ENCODE measurements at regions not wholly inside any gene's neighbourhood (a gene's known extent, or its start where the extent isn't known, plus 50 kb on each side); places are given as distances from the start of the nearest gene placed in this dataset.

DNA sequence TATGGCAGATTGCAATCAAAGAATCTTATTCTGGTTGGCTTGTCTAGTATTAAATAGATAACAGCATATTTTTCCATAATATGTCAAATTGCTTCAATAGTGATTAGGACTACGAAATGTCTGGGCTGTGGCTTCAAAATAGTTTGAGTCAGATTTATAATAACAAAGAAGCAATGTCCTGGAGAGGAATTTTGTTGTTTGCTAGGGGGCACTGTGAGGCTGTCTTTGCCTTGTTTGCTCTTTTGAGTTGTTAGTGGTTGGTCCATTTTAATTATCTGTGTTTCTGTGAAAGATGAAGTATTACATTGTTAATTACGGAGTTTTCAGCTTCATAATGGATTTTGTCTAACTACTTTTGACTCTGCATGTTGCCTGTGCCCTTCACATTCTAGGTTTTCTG is 713.6 kb downstream of the TLE4 start:
- Histone ChIP-seq H3K9ac (replicated peaks in 1 of 4; ENCODE audit: extremely low read depth in 1 of 4, low read depth in 3 of 4, low read length in 3 of 4) (no peak overlapping the region), H4K8ac (ENCODE audit: extremely low read depth, insufficient read depth, low read length) (no peak overlapping the region), H2BK120ac (replicated peaks; ENCODE audit: low read depth, low read length) (no peak overlapping the region), H2AFZ (ENCODE audit: low read length) (no peak overlapping the region; the same call in 1 of the 2 replicates), H3K27me3 (replicated peaks in 1 of 4; ENCODE audit: control insufficient read depth in 3 of 4, extremely low read depth in 1 of 4, insufficient read depth in 3 of 4, low read length in 3 of 4) (no peaks in the 10 kb centered on the region), H2BK15ac (ENCODE audit: low read length) (no peak overlapping the region), H3K36me3 (ENCODE audit: control insufficient read depth in 2 of 4, insufficient read depth in 4 of 4, low read length in 3 of 4) (no peaks in the 10 kb centered on the region), H3K4me2 (ENCODE audit: insufficient read depth in 1 of 2, low read depth in 2 of 2, low read length in 2 of 2) (no peak overlapping the region), H4K20me1 (replicated peaks in 1 of 2; ENCODE audit: control insufficient read depth in 1 of 2, insufficient read depth in 2 of 2, low read length in 2 of 2) (no peaks in the 10 kb centered on the region), H3K4me1 (replicated peaks in 1 of 4; ENCODE audit: control insufficient read depth in 3 of 4, insufficient read depth in 4 of 4, low read length in 3 of 4) (peaks cover 0 to 2% (median 0%) of the 10 kb centered on the region in 4 experiments; a peak in 1 of 7 replicates), H3K18ac (ENCODE audit: extremely low read depth, low read length) (no peak overlapping the region), H3K9me3 (ENCODE audit: insufficient read depth in 2 of 2, low read depth in 1 of 2, low read length in 1 of 2) (no peaks in the 10 kb centered on the region), H2AK5ac (ENCODE audit: low read depth, low read length) (no peak overlapping the region), H3K14ac (ENCODE audit: insufficient read length) (no peak overlapping the region), H3K79me2 (ENCODE audit: control insufficient read depth in 1 of 2, insufficient read depth in 2 of 2, low read length in 2 of 2) (no peaks in the 10 kb centered on the region), H3K4me3 (ENCODE audit: extremely low read depth in 1 of 4, insufficient read depth in 2 of 4, low read depth in 3 of 4, low read length in 4 of 4) (no peak overlapping the region), H4K91ac (replicated peaks; ENCODE audit: insufficient read length, low read length) (no peak overlapping the region), H3K4ac (replicated peaks; ENCODE audit: insufficient read length, low read depth, low read length) (no peak overlapping the region), H3K79me1 (ENCODE audit: low read depth, low read length) (no peaks in the 10 kb centered on the region), H3K23me2 (ENCODE audit: low read depth, low read length) (no peaks in the 10 kb centered on the region; the same call in 1 of the 2 replicates), H2BK20ac (ENCODE audit: low read length) (no peak overlapping the region), H3K23ac (ENCODE audit: insufficient read length) (no peak overlapping the region), H2BK5ac (ENCODE audit: low read depth, low read length) (no peak overlapping the region), H3K56ac (replicated peaks; ENCODE audit: insufficient read length, low read depth, low read length) (no peak overlapping the region), H4K5ac (ENCODE audit: insufficient read length, low read depth, low read length) (no peak overlapping the region), H2BK12ac (ENCODE audit: low read depth, low read length) (no peak overlapping the region), H3K27ac (ENCODE audit: low read depth, low read length) (no peak overlapping the region)
- ChIA-PET POLR2A (ENCODE audit: partially characterized antibody) (no interaction called here), CTCF (ENCODE audit: partially characterized antibody) (interaction anchor here (0.6 to 3.1 kb wide), 20 partner anchors 14 to 394 kb away, joined by 3 to 17 read pairs (median 4); no protein-coding TSS in a partner anchor)
- WGBS, 2 experiments (ENCODE audit: extremely low coverage in 1 of 2, insufficient coverage in 1 of 2, insufficient read length in 1 of 2, insufficient replicate concordance in 2 of 2, low coverage in 1 of 2, low lambda C conversion rate in 2 of 2, missing lambda C conversion rate in 1 of 2): 47% methylated on average over 2 of the region's 2 CpGs; no CpG with 5 or more reads in 1 of the 2 experiments
- TF ChIP-seq, protein P1, sequence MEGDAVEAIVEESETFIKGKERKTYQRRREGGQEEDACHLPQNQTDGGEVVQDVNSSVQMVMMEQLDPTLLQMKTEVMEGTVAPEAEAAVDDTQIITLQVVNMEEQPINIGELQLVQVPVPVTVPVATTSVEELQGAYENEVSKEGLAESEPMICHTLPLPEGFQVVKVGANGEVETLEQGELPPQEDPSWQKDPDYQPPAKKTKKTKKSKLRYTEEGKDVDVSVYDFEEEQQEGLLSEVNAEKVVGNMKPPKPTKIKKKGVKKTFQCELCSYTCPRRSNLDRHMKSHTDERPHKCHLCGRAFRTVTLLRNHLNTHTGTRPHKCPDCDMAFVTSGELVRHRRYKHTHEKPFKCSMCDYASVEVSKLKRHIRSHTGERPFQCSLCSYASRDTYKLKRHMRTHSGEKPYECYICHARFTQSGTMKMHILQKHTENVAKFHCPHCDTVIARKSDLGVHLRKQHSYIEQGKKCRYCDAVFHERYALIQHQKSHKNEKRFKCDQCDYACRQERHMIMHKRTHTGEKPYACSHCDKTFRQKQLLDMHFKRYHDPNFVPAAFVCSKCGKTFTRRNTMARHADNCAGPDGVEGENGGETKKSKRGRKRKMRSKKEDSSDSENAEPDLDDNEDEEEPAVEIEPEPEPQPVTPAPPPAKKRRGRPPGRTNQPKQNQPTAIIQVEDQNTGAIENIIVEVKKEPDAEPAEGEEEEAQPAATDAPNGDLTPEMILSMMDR (IDR thresholded peaks at IDR 0.05; ENCODE audit: control extremely low read depth in 1 of 3, insufficient read depth in 1 of 3, low read depth in 1 of 3, low read length in 3 of 3): peak in 2 of 3 experiments; percentile 51; a peak in 3 of 4 replicates
- TF ChIP-seq MAFK (IDR thresholded peaks at IDR 0.05; ENCODE audit: low read depth, low read length) (no peak), RAD21 (IDR thresholded peaks at IDR 0.05 in 1 of 2, conservative IDR thresholded peaks at IDR 0.05 in 1 of 2; ENCODE audit: low read depth in 2 of 2, low read length in 2 of 2) (peak; percentile 75 to 83)
- DNase-seq (ENCODE audit: low read depth in 1 of 2, low spot score in 2 of 2) (no peak), FAIRE-seq (no peak)
